Breast epithelium (tissue), 3 donors: ENCODE measurements at regions not wholly inside any gene's neighbourhood (a gene's known extent, or its start where the extent isn't known, plus 50 kb on each side); places are given as distances from the start of the nearest gene placed in this dataset.

Experiments
- POLR2AphosphoS5 ChIP-seq, 3 donors: sonication (generic); formaldehyde crosslinking; IDR thresholded peaks; one replicate each; pipeline ENCODE4 v1.6.1; 2017; ENCODE audit warnings: antibody characterized with exemption in 3 of 3
- TF ChIP-seq, protein P1 (sequence below), 3 donors: fragments of 450-650 bp; IDR thresholded peaks; one replicate each; pipeline ENCODE4 v1.5.1; 2016 to 2017; ENCODE audit warnings: antibody characterized with exemption in 3 of 3, mild to moderate bottlenecking in 3 of 3, moderate library complexity in 3 of 3

DNA sequence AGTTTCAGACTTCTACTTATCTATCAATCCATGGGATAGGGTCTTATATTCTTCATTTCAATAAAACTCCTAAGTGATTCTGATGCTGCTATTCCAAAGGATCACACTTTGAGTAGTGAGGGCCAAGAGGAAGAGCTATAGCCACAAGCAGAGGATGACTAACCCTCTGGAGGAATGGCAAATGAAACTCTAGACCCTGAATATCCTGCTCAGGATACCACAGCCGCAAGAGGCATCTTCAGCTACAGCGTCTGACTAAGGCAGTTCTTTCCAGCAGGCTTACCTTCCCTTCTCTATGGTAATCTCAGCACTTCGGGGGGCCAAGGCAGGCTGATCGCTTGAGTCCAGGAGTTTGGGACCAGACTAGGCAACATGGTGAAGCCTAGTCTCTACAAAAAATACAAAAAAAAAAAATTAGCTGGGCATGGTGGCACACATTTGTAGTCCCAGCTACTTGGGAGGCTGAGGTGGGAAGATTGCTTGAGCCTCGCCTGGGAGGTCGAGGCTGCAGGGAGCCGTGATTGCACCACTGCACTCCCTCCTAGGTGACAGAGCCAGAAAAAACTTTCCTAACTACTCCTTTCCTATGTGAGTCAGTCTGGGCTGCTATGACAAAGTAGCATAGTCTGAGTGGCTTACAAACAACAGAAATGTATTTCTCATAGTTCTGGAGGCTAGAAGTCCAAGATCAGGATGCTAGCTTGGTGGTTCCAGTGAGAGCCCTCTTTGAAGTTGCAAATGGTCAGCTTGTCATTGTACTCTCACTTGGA, 371.9 kb downstream of the IRS1 start:
- TF ChIP-seq, protein P1, sequence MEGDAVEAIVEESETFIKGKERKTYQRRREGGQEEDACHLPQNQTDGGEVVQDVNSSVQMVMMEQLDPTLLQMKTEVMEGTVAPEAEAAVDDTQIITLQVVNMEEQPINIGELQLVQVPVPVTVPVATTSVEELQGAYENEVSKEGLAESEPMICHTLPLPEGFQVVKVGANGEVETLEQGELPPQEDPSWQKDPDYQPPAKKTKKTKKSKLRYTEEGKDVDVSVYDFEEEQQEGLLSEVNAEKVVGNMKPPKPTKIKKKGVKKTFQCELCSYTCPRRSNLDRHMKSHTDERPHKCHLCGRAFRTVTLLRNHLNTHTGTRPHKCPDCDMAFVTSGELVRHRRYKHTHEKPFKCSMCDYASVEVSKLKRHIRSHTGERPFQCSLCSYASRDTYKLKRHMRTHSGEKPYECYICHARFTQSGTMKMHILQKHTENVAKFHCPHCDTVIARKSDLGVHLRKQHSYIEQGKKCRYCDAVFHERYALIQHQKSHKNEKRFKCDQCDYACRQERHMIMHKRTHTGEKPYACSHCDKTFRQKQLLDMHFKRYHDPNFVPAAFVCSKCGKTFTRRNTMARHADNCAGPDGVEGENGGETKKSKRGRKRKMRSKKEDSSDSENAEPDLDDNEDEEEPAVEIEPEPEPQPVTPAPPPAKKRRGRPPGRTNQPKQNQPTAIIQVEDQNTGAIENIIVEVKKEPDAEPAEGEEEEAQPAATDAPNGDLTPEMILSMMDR (IDR thresholded peaks at IDR 0.05) = no peak
- no peak for TF ChIP-seq POLR2AphosphoS5 (IDR thresholded peaks at IDR 0.05)
